GM21515 (cell line): ENCODE measurements at regions not wholly inside any gene's neighbourhood (a gene's known extent, or its start where the extent isn't known, plus 50 kb on each side); places are given as distances from the start of the nearest gene placed in this dataset.

Experiments used
- ATAC-seq: cut with Tn5 transposase; IDR thresholded peaks from one replicate; pipeline ENCODE4 v1.9.1; 2021; ENCODE audit not compliant: unreplicated experiment

DNA sequence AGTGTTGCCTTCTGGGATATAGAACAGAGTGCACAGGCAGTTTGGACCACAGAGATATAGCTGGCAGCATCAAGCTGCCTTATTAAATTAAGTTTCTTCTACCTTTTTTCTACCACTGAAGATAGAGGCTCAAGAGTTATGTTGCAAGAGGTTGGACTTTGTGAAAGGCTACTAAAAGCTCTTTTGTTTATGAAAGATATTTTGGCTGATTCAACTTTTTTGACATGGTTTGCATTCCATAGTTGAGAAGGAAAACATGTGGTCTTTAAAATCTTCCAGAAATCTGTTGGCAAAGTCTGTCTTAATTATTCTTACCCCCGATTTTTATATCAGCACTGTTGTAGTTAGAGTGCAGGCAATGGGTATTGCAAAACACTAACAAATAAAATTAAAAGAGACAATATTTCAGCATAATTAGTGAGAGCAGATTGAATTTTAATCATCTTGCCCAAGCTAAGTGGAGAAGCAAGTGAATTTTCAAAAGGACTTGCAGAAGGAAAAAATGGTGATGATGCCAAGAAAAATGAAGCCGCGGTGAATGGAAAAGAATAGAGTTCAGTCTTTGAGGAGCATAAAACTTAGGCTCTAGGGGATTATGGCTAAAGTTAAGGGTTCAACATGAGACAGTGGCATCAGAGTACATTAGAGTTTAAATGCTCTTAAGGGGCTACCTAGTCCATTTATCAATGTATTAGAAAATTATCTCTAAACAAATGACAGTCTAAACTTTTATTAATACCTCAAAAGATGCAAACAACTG, 450.9 kb upstream of the CNTNAP2 start:
- no peak for ATAC-seq

- no peak for ATAC-seq
These were observed 460.9 kb upstream of the CNTNAP2 start for GRCh38 chr7:145655666-145656065.

DNA sequence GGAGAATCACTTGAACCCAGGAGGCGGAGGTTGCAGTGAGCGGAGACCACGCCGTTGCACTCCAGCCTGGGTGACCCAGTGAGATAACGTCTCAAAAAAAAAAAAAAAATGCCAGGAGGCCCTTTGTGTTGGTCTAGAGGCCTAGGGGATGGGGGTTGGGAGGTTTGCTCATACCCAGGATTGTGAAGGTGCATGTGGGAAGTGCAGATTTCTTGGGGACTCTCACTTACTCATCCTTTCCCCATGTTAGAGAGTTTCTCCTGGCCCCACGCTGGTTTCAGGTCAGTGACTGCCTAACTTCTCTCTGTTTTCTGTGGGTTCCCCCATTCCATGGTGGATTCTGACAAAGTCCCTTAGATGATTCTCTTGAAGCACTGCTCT, 471.5 kb upstream of the CNTNAP2 start:
- no peak for ATAC-seq

DNA sequence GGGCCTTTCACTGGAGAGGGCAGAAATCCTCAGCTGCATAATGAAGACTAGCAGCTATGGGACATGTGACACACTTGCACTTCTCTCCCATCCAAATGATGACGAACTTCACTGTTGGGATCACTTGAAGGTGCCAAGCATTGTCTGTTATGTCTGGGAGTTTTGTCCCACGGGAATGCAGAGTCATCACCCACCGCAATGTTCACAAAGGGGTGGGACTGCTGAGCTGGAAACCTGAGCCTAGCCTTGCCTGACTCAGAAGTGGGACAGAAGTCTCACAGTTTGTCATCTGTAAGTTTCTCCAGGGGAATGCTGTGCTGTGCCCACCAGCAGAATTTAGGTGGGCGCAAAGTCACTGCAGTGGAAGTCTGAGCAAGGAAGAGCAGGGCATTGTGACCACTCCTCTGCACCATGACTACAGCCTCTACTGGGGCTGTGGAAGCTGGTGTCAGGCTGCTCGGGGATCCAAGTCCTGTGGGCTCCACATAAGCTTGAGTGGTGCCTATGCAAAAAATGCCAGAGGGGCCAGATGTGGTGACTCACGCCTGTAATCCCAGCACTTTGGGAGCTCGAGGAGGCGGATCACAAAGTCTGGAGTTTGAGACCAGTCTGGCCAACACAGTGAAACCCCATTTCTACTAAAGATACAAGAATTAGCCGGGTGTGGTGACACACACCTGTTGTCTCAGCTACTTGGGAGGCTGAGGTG, 472.0 kb upstream of the CNTNAP2 start:
- no peak for ATAC-seq

- no peak for ATAC-seq
These were observed 472.6 kb upstream of the CNTNAP2 start for GRCh38 chr7:145643981-145644380.

DNA sequence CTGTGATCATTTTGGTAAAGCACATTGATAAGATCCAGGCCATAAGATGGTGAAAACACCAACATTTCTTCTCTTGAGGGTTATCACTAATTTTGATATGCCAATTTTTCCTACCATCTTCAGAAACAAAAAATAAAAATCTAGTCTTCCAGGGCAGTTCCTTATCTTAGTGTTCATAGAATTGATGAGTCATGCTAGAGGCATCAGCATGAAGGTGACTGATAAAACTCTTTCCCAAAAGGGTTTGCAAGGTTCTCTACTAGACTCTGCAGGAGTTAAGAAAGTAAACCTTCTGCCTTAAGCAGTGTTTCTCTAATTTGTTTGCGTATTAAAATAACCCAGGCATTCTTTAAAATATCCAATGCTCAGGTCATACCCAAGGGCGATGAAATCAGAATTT, 483.1 kb upstream of the CNTNAP2 start:
- no peak for ATAC-seq

DNA sequence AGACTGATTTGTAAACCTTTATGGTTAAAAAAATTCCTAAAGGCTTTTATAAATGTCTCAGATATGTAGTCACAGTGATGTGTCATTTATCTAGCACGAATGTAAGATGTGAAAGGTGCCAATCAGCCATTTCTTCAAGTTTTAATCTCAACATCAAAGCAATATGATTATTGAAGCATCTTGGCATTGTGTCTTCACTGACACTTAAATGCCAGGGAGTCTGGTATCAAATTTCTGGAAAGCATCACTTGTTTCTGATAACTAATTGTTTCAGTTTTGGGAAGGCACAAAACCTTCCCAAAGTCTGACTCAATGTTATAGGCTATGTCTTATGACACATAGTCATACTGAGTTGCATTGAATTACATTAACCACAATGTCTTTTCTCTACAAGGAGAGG, 492.0 kb upstream of the CNTNAP2 start:
- ATAC-seq, result no peak

DNA sequence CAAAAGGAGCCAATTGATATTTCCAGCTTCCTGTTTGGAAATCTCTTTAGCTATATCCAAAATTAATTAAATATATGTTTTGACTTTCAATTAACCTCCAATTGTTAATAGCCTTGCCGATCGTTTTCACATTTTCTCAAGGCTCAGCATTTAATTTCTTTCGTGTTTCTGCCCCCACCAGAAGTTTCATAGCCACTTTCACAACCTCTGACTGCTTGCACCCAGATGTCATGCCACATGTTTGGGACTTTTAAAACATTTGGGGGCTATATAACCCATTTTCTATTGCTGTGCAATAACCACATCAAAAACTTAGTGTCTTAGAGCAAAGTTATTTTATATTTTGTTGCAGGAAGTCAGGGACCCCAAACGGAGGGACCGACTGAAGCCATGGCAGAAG, 510.6 kb upstream of the CNTNAP2 start:
- no peak for ATAC-seq

GRCh38 chr7:145599376-145599775, 517.2 kb upstream of the CNTNAP2 start:
- no peak for ATAC-seq

GRCh38 chr7:145584401-145584800, 532.2 kb upstream of the CNTNAP2 start:
- ATAC-seq, result no peak

- no peak for ATAC-seq
These were observed 533.8 kb upstream of the CNTNAP2 start for GRCh38 chr7:145582742-145583303.

GRCh38 chr7:145557805-145558204, 558.8 kb upstream of the CNTNAP2 start:
- no peak for ATAC-seq

DNA sequence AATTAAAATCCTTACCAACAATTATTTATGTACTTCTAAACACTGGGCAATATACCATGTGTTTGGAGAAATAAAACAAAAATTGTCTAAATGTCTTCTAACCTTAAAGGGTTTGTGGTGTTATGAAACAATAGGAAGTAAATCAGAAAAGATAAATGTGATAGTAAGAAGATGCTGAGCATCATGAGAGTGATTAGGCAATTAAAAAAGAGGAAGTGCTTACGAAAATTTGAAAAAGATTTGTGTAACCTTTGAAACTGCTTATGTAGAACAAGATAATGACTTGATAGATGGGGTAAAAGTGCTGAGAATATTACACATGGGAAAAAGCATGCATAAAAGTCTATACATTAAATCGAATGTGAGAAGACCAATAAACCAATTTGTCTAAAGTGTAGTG, 573.4 kb upstream of the CNTNAP2 start:
- no peak for ATAC-seq

DNA sequence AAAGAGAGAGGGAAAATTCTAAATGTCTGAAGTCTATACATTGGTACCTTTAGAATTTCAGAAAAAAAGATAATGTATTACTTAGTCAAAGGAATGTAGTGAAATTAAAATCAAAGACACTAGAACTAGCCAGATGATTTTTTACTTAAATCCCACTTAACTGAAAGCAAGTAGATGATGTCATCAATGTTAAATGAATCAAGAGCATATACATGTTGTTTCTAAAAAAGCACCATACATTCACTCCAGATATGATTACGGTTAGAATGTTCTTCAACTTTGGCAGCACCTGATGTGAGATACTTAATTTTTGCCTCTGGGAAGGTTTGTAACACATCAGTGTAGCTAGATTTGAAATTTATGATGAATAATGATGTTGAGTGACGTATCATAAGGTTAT, 576.7 kb upstream of the CNTNAP2 start:
- ATAC-seq, result no peak

DNA sequence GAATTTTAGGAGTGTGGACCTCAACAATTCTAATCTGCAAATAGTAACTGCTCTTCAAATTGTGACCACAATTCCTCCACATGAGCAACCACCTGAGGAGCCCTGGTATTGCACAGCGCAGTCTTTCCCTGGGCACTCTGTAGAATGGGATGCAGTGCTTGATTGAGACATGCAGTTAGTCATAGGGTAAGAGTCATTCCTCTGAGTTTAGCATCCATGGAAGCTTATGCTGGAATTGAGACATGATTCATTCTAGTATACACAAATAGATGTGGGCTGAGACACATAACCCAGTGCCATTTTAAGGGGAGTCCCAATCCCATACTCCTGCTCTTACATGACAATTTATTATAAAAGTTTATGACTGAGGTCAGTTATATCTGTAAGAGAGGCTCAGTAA, 582.3 kb upstream of the CNTNAP2 start:
- ATAC-seq, result no peak

DNA sequence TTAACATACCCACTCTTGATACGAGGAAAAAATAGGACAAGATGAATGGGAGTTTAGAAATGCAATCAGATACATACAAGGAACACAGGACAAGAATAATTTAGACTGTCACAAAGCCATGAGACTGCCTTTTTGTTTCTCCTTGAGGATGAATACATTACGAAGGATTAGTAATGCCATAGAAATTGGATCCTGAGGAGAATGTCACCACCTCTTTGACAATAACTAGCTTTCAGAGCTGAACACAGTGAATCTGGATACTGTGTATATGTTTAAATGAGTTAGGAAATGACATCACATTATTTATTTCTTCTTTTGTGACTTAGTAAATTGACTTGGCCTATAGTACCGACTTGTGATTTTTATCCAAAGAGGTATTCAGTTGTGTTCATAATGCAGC, 596.3 kb upstream of the CNTNAP2 start:
- ATAC-seq, result no peak

- ATAC-seq, result no peak
These were observed 605.6 kb upstream of the CNTNAP2 start for GRCh38 chr7:145511004-145511403.

- no peak for ATAC-seq
These were observed 618.6 kb upstream of the CNTNAP2 start for GRCh38 chr7:145497911-145498525.

- ATAC-seq, result no peak
These were observed 626.2 kb upstream of the CNTNAP2 start for GRCh38 chr7:145490356-145490755.

DNA sequence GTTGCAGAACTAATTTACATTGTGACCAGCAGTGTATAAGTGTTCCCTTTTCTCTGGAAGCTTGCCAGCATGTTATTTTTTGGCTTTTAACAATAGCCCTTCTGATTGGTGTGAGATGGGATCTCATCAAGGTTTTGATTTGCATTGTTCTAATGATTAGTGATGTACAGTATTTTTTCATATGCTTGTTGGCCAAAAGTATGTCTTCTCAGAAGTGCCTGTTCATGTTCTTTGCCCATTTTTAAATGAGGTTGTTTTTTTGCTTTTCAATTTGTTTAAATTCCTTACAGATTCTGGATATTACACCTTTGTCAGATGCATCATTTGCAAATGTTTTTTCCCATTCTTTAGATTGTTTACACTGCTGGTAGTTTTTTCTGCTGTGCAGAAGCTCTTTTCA, 627.0 kb upstream of the CNTNAP2 start:
- no peak for ATAC-seq

- no peak for ATAC-seq
These were observed 627.8 kb upstream of the CNTNAP2 start for GRCh38 chr7:145488816-145489215.

DNA sequence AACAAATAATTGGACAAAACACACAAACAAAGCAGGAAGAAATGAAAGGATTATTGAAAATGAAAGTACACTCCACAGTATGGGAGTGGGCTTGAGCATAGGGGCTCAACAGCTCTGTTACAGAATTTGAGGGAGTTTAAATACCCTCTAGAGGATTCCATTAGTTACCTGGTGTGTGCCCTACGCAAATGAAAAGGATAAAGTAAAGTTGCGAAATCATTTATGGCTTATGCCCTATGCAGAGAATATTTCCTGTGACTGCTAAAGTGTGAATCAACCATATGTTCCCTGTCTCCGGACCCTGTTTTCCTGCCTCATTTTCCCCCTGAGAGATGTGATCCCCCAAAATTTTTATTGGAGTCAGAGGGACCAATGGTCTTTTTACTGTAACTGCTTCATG, 634.6 kb upstream of the CNTNAP2 start:
- ATAC-seq, result no peak
